LHCN-M2 (cell line): ENCODE measurements at regions not wholly inside any gene's neighbourhood (a gene's known extent, or its start where the extent isn't known, plus 50 kb on each side); places are given as distances from the start of the nearest gene placed in this dataset.
A peak's percentile ranks its signal among the peaks of the same experiment; 100 is the strongest.

Experiments
- DNase-seq: peaks from one replicate; pipeline ENCODE4 v3.0.0-alpha.2; 2012; ENCODE audit warnings: low read depth

GRCh38 chrX:97666890-97667289 is 783.2 kb downstream of the RPA4 start:
- no peak for DNase-seq

- no peak for DNase-seq
Measured at GRCh38 chrX:97668126-97668525, 784.4 kb downstream of the RPA4 start.

GRCh38 chrX:97672138-97672537 is 788.4 kb downstream of the RPA4 start:
- no peak for DNase-seq

GRCh38 chrX:97672608-97673007 is 788.9 kb downstream of the RPA4 start:
- no peak for DNase-seq

GRCh38 chrX:97673135-97673534 is 789.4 kb downstream of the RPA4 start:
- no peak for DNase-seq

GRCh38 chrX:97682991-97683840 is 799.5 kb downstream of the RPA4 start:
- no peak for DNase-seq

- DNase-seq: peak; percentile 21
Measured at GRCh38 chrX:97685753-97686152, 802.0 kb downstream of the RPA4 start.

GRCh38 chrX:97691901-97692455 is 808.3 kb downstream of the RPA4 start:
- no peak for DNase-seq

- no peak for DNase-seq
Measured at GRCh38 chrX:97692575-97692974, 808.9 kb downstream of the RPA4 start.

- DNase-seq: no peak
Measured at GRCh38 chrX:97700547-97700946, 816.8 kb downstream of the RPA4 start.

- no peak for DNase-seq
Measured at GRCh38 chrX:97704474-97704873, 820.8 kb downstream of the RPA4 start.

GRCh38 chrX:97704881-97705280 is 821.2 kb downstream of the RPA4 start:
- no peak for DNase-seq

- DNase-seq: no peak
Measured at GRCh38 chrX:97705936-97706335, 822.2 kb downstream of the RPA4 start.

- DNase-seq: no peak
Measured at GRCh38 chrX:97714072-97714471, 830.4 kb downstream of the RPA4 start.

GRCh38 chrX:97728215-97728614 is 844.5 kb downstream of the RPA4 start:
- DNase-seq: no peak

GRCh38 chrX:97740044-97740443 is 856.3 kb downstream of the RPA4 start:
- DNase-seq: peak; percentile 0

GRCh38 chrX:97740886-97741285 is 857.2 kb downstream of the RPA4 start:
- peak; percentile 1 for DNase-seq

GRCh38 chrX:97743014-97743413 is 859.3 kb downstream of the RPA4 start:
- no peak for DNase-seq

- no peak for DNase-seq
Measured at GRCh38 chrX:97747346-97747745, 863.6 kb downstream of the RPA4 start.

- no peak for DNase-seq
Measured at GRCh38 chrX:97751016-97751415, 867.3 kb downstream of the RPA4 start.

GRCh38 chrX:97751735-97752134 is 868.0 kb downstream of the RPA4 start:
- no peak for DNase-seq

GRCh38 chrX:97756879-97757278 is 873.2 kb downstream of the RPA4 start:
- no peak for DNase-seq

GRCh38 chrX:97763391-97763790 is 879.7 kb downstream of the RPA4 start:
- no peak for DNase-seq
